Liver (tissue), 3 donors: ENCODE measurements at regions not wholly inside any gene's neighbourhood (a gene's known extent, or its start where the extent isn't known, plus 50 kb on each side); places are given as distances from the start of the nearest gene placed in this dataset.

Experiments
- ATF3 ChIP-seq: IDR thresholded peaks from 2 replicates; pipeline ENCODE4 v1.6.1; 2016; ENCODE audit warnings: antibody characterized with exemption
- CTCF ChIP-seq: fragments of 150-350 bp; IDR thresholded peaks from 2 replicates; pipeline ENCODE4 v1.5.1; 2017; ENCODE audit warnings: improper control_type of control experiment, low read depth, low read length; ENCODE audit not compliant: missing input control
- HNF4A ChIP-seq, 2 donors: conservative IDR thresholded peaks; 2 replicates each; pipeline ENCODE4 v1.6.1; 2016; ENCODE audit warnings: antibody characterized with exemption in 2 of 2, mild to moderate bottlenecking in 2 of 2
- HNF4G ChIP-seq: IDR thresholded peaks from 2 replicates; pipeline ENCODE4 v1.6.1; 2016; ENCODE audit warnings: antibody characterized with exemption
- JUND ChIP-seq, 2 donors: IDR thresholded peaks; 2 replicates each; pipeline ENCODE4 v1.6.1; 2016; ENCODE audit warnings: antibody characterized with exemption in 2 of 2
- MAX ChIP-seq: IDR thresholded peaks from 2 replicates; pipeline ENCODE4 v1.6.1; 2016; ENCODE audit warnings: antibody characterized with exemption
- NR2F2 ChIP-seq: IDR thresholded peaks from 2 replicates; pipeline ENCODE4 v1.6.1; 2016; ENCODE audit warnings: antibody characterized with exemption
- RAD21 ChIP-seq, 2 donors: IDR thresholded peaks; 2 replicates each; pipeline ENCODE4 v1.6.1; 2016; ENCODE audit warnings: antibody characterized with exemption in 2 of 2, mild to moderate bottlenecking in 2 of 2
- REST ChIP-seq: IDR thresholded peaks from 2 replicates; pipeline ENCODE4 v1.6.1; 2016; ENCODE audit warnings: antibody characterized with exemption, mild to moderate bottlenecking
- SP1 ChIP-seq: IDR thresholded peaks from 2 replicates; pipeline ENCODE4 v1.6.1; 2018; ENCODE audit warnings: antibody characterized with exemption, mild to moderate bottlenecking
- TAF1 ChIP-seq: conservative IDR thresholded peaks from 2 replicates; pipeline ENCODE4 v1.6.1; 2016; ENCODE audit warnings: antibody characterized with exemption, mild to moderate bottlenecking
- ZBTB33 ChIP-seq: IDR thresholded peaks from 2 replicates; pipeline ENCODE4 v1.6.1; 2016; ENCODE audit warnings: antibody characterized with exemption
- donor health status: healthy.
- donor health status: healthy.

GRCh38 chr20:19138758-19139157 lies 73.7 kb upstream of the SLC24A3 start:
- TF ChIP-seq MAX (no peak), ATF3 (no peak), CTCF (no peak), SP1 (no peak), NR2F2 (no peak), RAD21 (IDR thresholded peaks at IDR 0.05) (no peak), REST (no peak), JUND (IDR thresholded peaks at IDR 0.05) (no peak), TAF1 (no peak), ZBTB33 (no peak), HNF4G (no peak), HNF4A (conservative IDR thresholded peaks at IDR 0.05) (no peak)
